Neural cell (in vitro differentiated cells): ENCODE measurements at regions not wholly inside any gene's neighbourhood (a gene's known extent, or its start where the extent isn't known, plus 50 kb on each side); places are given as distances from the start of the nearest gene placed in this dataset.

Experiments used
- EP300 ChIP-seq: fragments of 450-650 bp; conservative IDR thresholded peaks from 2 replicates; pipeline ENCODE4 v1.6.1; 2014; ENCODE audit warnings: antibody characterized with exemption, mild to moderate bottlenecking, moderate library complexity; ENCODE audit not compliant: poor library complexity, severe bottlenecking
- EZH2 ChIP-seq: fragments of 200-600, 300-800 bp; shearing (Covaris generic), sonication (generic); IDR thresholded peaks from 2 replicates; pipeline ENCODE4 v1.6.1; 2014; ENCODE audit warnings: antibody characterized with exemption, low read length, borderline replicate concordance, mild to moderate bottlenecking; ENCODE audit not compliant: insufficient read depth, poor library complexity, severe bottlenecking
- SMC3 ChIP-seq: fragments of 450-650 bp; conservative IDR thresholded peaks from 2 replicates; pipeline ENCODE4 v1.6.1; 2014; ENCODE audit warnings: antibody characterized with exemption, mild to moderate bottlenecking, moderate library complexity; ENCODE audit not compliant: poor library complexity
- TAF1 ChIP-seq: IDR thresholded peaks from 2 replicates; pipeline ENCODE4 v1.6.1; 2012; ENCODE audit warnings: low read depth
- TF ChIP-seq, protein P1 (sequence below): fragments of 450-650 bp; IDR thresholded peaks from 2 replicates; pipeline ENCODE4 v1.5.1; 2014; ENCODE audit warnings: antibody characterized with exemption, mild to moderate bottlenecking, moderate library complexity; ENCODE audit not compliant: poor library complexity, severe bottlenecking
- TF ChIP-seq, protein P2 (sequence below): IDR thresholded peaks from 2 replicates; pipeline ENCODE4 v1.6.1; 2012; ENCODE audit warnings: borderline replicate concordance

DNA sequence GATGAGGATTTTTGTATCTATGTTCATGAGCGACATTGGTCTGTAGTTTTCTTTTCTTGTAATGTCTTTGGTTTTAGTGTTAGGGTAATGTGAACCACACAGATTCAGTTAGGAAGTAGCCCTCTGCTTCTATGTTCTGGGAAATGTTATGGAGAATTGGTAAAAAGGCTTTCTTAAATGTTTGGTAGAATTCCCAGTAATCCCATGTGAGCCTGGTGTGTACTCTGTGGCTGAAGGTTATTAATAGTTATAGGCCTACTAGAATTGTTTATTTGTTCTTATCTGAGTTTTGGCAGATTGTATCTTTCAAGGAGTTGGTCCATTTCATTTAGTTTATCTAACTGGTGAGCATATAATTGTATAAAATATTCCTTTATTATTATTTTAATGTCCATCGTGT lies 484.6 kb upstream of the GHITM start:
- no peak for TF ChIP-seq EP300
- TF ChIP-seq, protein P1, sequence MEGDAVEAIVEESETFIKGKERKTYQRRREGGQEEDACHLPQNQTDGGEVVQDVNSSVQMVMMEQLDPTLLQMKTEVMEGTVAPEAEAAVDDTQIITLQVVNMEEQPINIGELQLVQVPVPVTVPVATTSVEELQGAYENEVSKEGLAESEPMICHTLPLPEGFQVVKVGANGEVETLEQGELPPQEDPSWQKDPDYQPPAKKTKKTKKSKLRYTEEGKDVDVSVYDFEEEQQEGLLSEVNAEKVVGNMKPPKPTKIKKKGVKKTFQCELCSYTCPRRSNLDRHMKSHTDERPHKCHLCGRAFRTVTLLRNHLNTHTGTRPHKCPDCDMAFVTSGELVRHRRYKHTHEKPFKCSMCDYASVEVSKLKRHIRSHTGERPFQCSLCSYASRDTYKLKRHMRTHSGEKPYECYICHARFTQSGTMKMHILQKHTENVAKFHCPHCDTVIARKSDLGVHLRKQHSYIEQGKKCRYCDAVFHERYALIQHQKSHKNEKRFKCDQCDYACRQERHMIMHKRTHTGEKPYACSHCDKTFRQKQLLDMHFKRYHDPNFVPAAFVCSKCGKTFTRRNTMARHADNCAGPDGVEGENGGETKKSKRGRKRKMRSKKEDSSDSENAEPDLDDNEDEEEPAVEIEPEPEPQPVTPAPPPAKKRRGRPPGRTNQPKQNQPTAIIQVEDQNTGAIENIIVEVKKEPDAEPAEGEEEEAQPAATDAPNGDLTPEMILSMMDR, result no peak
- TF ChIP-seq, protein P2, sequence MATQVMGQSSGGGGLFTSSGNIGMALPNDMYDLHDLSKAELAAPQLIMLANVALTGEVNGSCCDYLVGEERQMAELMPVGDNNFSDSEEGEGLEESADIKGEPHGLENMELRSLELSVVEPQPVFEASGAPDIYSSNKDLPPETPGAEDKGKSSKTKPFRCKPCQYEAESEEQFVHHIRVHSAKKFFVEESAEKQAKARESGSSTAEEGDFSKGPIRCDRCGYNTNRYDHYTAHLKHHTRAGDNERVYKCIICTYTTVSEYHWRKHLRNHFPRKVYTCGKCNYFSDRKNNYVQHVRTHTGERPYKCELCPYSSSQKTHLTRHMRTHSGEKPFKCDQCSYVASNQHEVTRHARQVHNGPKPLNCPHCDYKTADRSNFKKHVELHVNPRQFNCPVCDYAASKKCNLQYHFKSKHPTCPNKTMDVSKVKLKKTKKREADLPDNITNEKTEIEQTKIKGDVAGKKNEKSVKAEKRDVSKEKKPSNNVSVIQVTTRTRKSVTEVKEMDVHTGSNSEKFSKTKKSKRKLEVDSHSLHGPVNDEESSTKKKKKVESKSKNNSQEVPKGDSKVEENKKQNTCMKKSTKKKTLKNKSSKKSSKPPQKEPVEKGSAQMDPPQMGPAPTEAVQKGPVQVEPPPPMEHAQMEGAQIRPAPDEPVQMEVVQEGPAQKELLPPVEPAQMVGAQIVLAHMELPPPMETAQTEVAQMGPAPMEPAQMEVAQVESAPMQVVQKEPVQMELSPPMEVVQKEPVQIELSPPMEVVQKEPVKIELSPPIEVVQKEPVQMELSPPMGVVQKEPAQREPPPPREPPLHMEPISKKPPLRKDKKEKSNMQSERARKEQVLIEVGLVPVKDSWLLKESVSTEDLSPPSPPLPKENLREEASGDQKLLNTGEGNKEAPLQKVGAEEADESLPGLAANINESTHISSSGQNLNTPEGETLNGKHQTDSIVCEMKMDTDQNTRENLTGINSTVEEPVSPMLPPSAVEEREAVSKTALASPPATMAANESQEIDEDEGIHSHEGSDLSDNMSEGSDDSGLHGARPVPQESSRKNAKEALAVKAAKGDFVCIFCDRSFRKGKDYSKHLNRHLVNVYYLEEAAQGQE, result no peak
- no peak for TF ChIP-seq EZH2
- TF ChIP-seq SMC3, result no peak
- no peak for TF ChIP-seq TAF1
